ENCODE measurements at regions not wholly inside any gene's neighbourhood (a gene's known extent, or its start where the extent isn't known, plus 50 kb on each side); places are given as distances from the start of the nearest gene placed in this dataset.

DNA sequence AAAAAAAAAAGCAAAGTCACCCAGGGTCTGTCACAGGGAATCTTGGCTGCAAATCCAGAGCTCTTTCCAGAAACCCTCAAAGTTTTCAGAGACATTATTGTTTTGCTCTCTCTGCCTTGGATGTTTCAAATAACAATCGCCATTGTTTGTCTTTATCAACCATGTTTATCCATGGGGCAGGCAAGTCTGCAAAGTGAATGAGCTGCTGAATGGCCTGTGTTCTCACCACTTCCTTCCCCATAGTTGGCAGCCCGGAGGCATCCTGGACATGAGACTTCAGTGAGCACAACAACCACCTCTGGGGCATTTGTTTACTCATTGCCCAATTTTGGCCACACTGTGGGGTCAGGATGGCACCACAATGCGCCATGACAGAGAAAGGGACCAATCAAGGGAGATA lies 53.1 kb upstream of the USP7 start:
- TF ChIP-seq CTCF (IDR thresholded peaks at IDR 0.05) (no peak), POLR2AphosphoS5 (IDR thresholded peaks at IDR 0.05; ENCODE audit: low read depth, low read length) (no peak)
- TF ChIP-seq, protein P1, sequence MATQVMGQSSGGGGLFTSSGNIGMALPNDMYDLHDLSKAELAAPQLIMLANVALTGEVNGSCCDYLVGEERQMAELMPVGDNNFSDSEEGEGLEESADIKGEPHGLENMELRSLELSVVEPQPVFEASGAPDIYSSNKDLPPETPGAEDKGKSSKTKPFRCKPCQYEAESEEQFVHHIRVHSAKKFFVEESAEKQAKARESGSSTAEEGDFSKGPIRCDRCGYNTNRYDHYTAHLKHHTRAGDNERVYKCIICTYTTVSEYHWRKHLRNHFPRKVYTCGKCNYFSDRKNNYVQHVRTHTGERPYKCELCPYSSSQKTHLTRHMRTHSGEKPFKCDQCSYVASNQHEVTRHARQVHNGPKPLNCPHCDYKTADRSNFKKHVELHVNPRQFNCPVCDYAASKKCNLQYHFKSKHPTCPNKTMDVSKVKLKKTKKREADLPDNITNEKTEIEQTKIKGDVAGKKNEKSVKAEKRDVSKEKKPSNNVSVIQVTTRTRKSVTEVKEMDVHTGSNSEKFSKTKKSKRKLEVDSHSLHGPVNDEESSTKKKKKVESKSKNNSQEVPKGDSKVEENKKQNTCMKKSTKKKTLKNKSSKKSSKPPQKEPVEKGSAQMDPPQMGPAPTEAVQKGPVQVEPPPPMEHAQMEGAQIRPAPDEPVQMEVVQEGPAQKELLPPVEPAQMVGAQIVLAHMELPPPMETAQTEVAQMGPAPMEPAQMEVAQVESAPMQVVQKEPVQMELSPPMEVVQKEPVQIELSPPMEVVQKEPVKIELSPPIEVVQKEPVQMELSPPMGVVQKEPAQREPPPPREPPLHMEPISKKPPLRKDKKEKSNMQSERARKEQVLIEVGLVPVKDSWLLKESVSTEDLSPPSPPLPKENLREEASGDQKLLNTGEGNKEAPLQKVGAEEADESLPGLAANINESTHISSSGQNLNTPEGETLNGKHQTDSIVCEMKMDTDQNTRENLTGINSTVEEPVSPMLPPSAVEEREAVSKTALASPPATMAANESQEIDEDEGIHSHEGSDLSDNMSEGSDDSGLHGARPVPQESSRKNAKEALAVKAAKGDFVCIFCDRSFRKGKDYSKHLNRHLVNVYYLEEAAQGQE (IDR thresholded peaks at IDR 0.05; ENCODE audit: insufficient read depth in 1 of 2, low read depth in 2 of 2, low read length in 1 of 2): no peak

All from Panc1 (cell line).